ENCODE measurements at regions not wholly inside any gene's neighbourhood (a gene's known extent, or its start where the extent isn't known, plus 50 kb on each side); places are given as distances from the start of the nearest gene placed in this dataset.

DNA sequence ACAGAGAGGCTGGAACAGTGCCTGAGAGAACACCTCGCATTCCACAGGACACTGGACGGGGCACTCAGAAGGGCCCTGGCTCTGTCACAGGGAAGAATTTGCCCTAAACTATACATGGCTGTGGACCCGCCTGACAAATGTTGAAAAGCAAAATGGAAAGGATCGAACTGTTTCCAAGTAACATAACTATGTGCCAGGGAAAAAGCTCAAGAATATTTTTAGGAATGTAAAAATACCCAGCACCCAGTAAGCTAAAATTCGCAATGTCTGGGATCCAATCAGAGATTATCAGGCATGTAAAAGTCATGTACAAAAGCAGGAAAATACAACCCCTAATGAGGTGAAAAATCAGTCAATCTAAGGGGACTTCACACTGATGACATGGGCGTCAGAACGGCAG, 215.9 kb downstream of the TTLL2 start (continued):
- TF ChIP-seq, protein P1, sequence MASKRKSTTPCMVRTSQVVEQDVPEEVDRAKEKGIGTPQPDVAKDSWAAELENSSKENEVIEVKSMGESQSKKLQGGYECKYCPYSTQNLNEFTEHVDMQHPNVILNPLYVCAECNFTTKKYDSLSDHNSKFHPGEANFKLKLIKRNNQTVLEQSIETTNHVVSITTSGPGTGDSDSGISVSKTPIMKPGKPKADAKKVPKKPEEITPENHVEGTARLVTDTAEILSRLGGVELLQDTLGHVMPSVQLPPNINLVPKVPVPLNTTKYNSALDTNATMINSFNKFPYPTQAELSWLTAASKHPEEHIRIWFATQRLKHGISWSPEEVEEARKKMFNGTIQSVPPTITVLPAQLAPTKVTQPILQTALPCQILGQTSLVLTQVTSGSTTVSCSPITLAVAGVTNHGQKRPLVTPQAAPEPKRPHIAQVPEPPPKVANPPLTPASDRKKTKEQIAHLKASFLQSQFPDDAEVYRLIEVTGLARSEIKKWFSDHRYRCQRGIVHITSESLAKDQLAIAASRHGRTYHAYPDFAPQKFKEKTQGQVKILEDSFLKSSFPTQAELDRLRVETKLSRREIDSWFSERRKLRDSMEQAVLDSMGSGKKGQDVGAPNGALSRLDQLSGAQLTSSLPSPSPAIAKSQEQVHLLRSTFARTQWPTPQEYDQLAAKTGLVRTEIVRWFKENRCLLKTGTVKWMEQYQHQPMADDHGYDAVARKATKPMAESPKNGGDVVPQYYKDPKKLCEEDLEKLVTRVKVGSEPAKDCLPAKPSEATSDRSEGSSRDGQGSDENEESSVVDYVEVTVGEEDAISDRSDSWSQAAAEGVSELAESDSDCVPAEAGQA (IDR thresholded peaks at IDR 0.05; ENCODE audit: low read depth): no peak
- TF ChIP-seq, protein P1 (CRISPR knock-in tag; IDR thresholded peaks at IDR 0.05; ENCODE audit: borderline replicate concordance): no peak
- TF ChIP-seq ZNF598 (CRISPR knock-in tag; IDR thresholded peaks at IDR 0.05; ENCODE audit: borderline replicate concordance) (no peak), POLR2AphosphoS2 (IDR thresholded peaks at IDR 0.05; ENCODE audit: low read depth, low read length) (no peak)
- TF ChIP-seq, protein P2, sequence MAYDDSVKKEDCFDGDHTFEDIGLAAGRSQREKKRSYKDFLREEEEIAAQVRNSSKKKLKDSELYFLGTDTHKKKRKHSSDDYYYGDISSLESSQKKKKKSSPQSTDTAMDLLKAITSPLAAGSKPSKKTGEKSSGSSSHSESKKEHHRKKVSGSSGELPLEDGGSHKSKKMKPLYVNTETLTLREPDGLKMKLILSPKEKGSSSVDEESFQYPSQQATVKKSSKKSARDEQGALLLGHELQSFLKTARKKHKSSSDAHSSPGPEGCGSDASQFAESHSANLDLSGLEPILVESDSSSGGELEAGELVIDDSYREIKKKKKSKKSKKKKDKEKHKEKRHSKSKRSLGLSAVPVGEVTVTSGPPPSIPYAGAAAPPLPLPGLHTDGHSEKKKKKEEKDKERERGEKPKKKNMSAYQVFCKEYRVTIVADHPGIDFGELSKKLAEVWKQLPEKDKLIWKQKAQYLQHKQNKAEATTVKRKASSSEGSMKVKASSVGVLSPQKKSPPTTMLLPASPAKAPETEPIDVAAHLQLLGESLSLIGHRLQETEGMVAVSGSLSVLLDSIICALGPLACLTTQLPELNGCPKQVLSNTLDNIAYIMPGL (CRISPR knock-in tag; IDR thresholded peaks at IDR 0.05; ENCODE audit: borderline replicate concordance in 1 of 2, low read depth in 1 of 2): no peak
